ENCODE measurements at regions not wholly inside any gene's neighbourhood (a gene's known extent, or its start where the extent isn't known, plus 50 kb on each side); places are given as distances from the start of the nearest gene placed in this dataset.

DNA sequence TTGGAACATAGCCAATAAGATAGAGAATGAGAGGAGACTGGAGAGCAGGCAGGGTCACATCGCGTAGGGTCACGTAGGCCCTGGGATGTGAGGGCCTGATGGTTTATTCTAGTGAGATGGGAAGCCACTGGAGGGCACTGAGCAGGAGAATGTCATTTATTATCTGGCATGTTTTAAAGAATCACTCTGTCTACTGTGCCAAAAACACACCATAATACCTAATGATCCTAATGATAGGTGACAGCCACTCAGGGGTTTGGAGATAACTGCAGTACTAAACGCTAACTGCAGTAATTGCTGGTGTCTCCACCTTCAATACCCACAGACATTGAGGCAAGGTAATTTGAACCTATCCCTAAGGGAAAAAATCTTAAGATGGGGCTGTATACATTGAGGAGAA lies 185.4 kb downstream of the TTLL7 start:
- ATAC-seq (ENCODE audit: low FRiP score in 2 of 2) (no peak), DNase-seq (no peak)
- WGBS, 2 donors = 96 to 98% methylated on average over 4 of the region's 4 CpGs
- H3K36me3 ChIP-seq = no peaks in the 10 kb centered on the region
- H3K27ac ChIP-seq = no peak overlapping the region
- no peak for TF ChIP-seq POLR2AphosphoS5 (IDR thresholded peaks at IDR 0.05)
- no peak for TF ChIP-seq CTCF (IDR thresholded peaks at IDR 0.05)
- no peak for TF ChIP-seq POLR2A (IDR thresholded peaks at IDR 0.05)
- TF ChIP-seq EP300 (IDR thresholded peaks at IDR 0.05) = no peak
- no peaks in the 10 kb centered on the region for H3K9me3 ChIP-seq
- H3K4me1 ChIP-seq = no peaks in the 10 kb centered on the region
- H3K4me3 ChIP-seq = no peak overlapping the region
- no peaks in the 10 kb centered on the region for H3K27me3 ChIP-seq

GRCh38 chr1:83810144-83810543 lies 188.8 kb downstream of the TTLL7 start:
- Histone ChIP-seq H3K36me3 (no peaks in the 10 kb centered on the region), H3K4me1 (no peaks in the 10 kb centered on the region), H3K9me3 (no peaks in the 10 kb centered on the region), H3K4me3 (no peak overlapping the region), H3K27ac (no peak overlapping the region), H3K27me3 (no peaks in the 10 kb centered on the region)
- DNase-seq (no peak), ATAC-seq (ENCODE audit: low FRiP score in 2 of 2) (no peak)
- TF ChIP-seq POLR2AphosphoS5 (IDR thresholded peaks at IDR 0.05) (no peak), POLR2A (IDR thresholded peaks at IDR 0.05) (no peak), CTCF (IDR thresholded peaks at IDR 0.05) (no peak), EP300 (IDR thresholded peaks at IDR 0.05) (no peak)
- 71 to 90% methylated on average over 4 of the region's 4 CpGs for WGBS, 2 donors

DNA sequence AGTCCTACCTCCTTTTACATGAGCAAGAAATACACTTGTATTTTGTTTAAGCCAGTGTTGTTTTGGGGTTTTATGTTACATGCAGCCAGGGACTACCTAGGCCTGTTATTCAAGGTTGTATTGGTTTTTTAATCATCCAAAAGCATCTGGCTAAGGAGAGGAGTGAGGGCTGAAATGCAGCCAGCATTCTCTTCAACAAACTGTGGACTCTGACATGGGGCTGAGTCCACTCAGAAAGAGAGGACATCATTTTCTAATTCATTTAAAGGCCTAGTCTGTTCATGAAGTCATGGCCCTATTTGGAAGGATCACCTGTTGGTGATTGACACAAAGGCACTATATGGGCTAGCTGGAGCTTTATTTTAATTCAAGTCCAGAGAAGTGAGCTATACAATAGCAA lies 190.4 kb downstream of the TTLL7 start:
- H3K9me3 ChIP-seq = no peaks in the 10 kb centered on the region
- H3K27me3 ChIP-seq = no peaks in the 10 kb centered on the region
- H3K36me3 ChIP-seq = no peaks in the 10 kb centered on the region
- no peak for TF ChIP-seq POLR2AphosphoS5 (IDR thresholded peaks at IDR 0.05)
- no peaks in the 10 kb centered on the region for H3K4me1 ChIP-seq
- no peak overlapping the region for H3K4me3 ChIP-seq
- no peak for ATAC-seq (ENCODE audit: low FRiP score in 2 of 2)
- H3K27ac ChIP-seq = no peak overlapping the region
- no peak for DNase-seq

- Histone ChIP-seq H3K9me3 (no peaks in the 10 kb centered on the region), H3K36me3 (no peaks in the 10 kb centered on the region), H3K27ac (no peak overlapping the region), H3K4me3 (no peak overlapping the region), H3K27me3 (no peaks in the 10 kb centered on the region), H3K4me1 (no peaks in the 10 kb centered on the region)
- 86 to 90% methylated on average over 3 of the region's 3 CpGs for WGBS, 2 donors
- DNase-seq (no peak), ATAC-seq (ENCODE audit: low FRiP score in 2 of 2) (no peak)
- TF ChIP-seq EP300 (IDR thresholded peaks at IDR 0.05) (no peak), POLR2AphosphoS5 (IDR thresholded peaks at IDR 0.05) (no peak), CTCF (IDR thresholded peaks at IDR 0.05) (no peak), POLR2A (IDR thresholded peaks at IDR 0.05) (no peak)
Measured at GRCh38 chr1:83807821-83808220, 191.1 kb downstream of the TTLL7 start.

DNA sequence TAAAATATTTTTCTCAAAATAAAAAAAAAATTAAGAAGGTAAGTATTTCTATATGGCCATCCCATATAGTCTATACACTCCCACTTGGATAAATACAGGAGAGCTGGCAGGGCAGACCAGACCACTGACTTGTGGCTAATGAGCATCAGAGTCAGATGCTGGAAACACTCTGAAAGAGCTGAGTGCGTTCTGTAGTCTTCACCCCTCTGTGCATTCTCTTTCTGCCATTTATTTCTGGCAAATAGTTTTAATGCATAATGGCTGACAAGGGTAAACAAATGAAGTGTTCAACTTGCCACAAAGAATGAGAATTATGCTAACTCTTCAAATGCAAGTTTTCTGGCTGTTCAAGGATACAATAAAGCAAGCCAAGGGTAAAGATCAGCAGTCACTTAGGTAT lies 191.7 kb downstream of the TTLL7 start:
- H3K27ac ChIP-seq = no peak overlapping the region

More for the DNA sequence above, 191.7 kb downstream of the TTLL7 start:
- no peaks in the 10 kb centered on the region for H3K36me3 ChIP-seq
- TF ChIP-seq POLR2AphosphoS5 (IDR thresholded peaks at IDR 0.05) = no peak
- no peak for TF ChIP-seq CTCF (IDR thresholded peaks at IDR 0.05)
- TF ChIP-seq EP300 (IDR thresholded peaks at IDR 0.05) = no peak
- no peak for TF ChIP-seq POLR2A (IDR thresholded peaks at IDR 0.05)
- DNase-seq (no peak), ATAC-seq (ENCODE audit: low FRiP score in 2 of 2) (no peak)
- H3K4me1 ChIP-seq = no peaks in the 10 kb centered on the region
- 65 to 78% methylated on average over 1 of the region's 1 CpG for WGBS, 2 donors
- no peaks in the 10 kb centered on the region for H3K27me3 ChIP-seq
- H3K4me3 ChIP-seq = no peak overlapping the region
- H3K9me3 ChIP-seq = no peaks in the 10 kb centered on the region

All from upper lobe of left lung (tissue), 6 donors.